NCI-H1092 treated with DMSO at 0.1 percent for 48 hours (cell line): ENCODE measurements at regions not wholly inside any gene's neighbourhood (a gene's known extent, or its start where the extent isn't known, plus 50 kb on each side); places are given as distances from the start of the nearest gene placed in this dataset.
"Not testable (repeated sequence)": the region's sequence is repeated elsewhere in the genome, so short reads cannot be mapped to it uniquely, and the experiment has no call there.

ENCODE experiments used
- DNase-seq: peaks from one replicate; lab custom pipeline; 2025; lab: John Stamatoyannopoulos, UW

- no peak for DNase-seq
Observed at GRCh38 chr22:17318817-17319216, 50.4 kb upstream of the CECR2 start.

- DNase-seq = peak; percentile 42
Observed at GRCh38 chr22:17315310-17315709, 54.0 kb upstream of the CECR2 start.

- peak; percentile 95 for DNase-seq
Observed at GRCh38 chr22:17314487-17314886, 54.8 kb upstream of the CECR2 start.

GRCh38 chr22:17313626-17314025, 55.6 kb upstream of the CECR2 start:
- DNase-seq = no peak

DNA sequence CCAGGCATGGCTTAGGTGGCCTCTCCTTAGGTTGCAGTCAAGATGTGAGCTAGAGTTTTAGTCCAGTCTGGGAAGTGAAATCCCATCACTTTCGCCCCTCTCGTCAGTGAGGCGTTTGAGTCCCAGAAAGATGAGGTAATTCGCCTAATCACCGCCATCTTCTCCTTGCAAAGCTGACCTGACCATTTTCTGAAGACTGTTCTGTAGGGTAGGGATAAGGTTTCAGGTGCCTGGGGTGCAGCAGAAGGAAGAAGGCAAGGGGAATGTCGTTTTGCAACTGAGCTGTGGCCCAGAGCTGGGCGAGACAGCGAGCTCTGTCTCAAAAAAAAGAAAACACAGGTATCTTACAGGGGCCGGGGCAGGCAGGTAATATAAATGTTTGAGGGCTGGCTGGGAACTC, 61.7 kb upstream of the CECR2 start:
- DNase-seq = no peak

DNA sequence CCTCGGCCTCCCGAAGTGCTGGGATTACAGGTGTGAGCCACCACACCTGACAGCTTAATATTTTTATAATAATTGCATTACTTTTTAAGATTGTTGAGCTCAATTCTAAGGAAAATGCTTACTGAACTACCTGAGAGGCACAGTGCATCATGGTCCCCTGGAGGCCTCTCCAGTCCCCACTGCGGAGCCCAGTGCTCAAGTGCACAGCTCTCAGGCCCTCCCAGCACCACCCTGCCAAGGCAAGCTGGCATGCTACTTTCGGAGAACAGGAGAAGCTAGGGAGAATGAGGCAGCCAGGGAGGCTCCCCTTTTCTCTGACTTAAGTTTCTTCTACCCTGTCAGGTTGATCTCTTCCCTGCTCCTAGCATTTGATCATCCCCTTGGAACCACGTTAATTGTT, 64.2 kb upstream of the CECR2 start:
- no peak for DNase-seq

DNA sequence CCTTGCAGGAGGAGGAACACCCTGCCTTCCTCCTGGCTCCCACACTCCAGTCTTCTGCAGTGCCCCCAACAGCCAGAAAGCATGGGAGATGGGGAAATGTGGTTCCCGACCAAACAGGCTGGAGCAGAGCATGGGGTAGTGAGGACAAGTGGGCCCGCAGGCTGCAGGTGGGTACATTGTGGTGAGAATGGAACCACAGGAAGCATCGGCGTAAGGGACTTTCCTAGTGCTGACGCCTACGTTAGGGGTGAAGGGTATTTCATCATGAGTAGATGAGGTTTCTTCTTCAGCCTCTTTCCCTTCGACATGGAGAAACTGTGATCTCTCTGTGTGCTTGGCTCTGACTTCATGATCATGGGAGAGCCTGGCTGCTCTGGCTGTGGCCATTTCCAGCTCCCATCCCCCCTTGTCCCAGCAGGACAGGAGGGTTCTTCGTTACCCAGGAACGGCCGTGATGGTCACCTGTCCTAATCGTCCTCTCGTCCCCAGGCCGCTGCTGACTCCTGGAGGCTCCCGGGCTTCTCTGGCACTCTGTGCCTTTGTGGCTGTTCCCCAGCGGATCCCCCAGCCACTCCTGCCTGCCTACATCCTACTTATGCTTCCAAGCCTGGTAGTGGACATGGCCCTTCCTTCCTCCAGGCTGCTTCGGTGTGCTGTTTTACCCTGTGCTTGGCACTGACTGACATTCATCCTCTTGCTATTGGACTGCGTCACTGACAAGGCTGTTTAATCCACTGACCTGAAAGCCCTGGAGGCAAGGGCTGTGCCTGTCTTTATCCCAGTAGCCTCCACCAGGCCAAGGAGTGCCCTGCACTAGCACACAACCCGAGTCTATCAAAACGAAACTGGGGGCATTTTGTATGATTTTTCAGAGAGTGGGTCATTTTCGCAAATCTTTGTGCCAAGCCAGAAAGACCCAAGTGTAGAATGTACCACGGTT, 65.2 kb upstream of the CECR2 start:
- DNase-seq = no peak

DNA sequence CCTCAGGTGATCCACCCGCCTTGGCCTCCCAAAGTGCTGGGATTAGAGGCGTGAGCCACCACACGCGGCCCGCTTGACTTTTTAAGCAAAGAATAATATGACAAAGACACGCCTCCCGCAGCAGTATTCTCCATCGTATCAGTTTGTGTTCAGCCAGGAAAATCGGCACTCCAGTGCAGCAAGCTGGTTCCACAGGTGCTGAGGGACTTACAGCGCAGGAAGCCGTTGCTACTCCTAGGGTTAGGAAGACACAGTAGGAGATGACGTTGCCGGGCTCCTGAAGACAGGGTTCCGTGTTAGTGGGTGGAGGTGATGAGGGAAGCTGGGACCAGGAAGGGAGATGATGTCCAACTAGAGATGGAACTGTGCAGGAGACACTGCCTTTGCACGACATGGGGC, 65.8 kb upstream of the CECR2 start:
- DNase-seq = no peak

- DNase-seq = no peak
Observed at GRCh38 chr22:17302616-17303015, 66.6 kb upstream of the CECR2 start.

GRCh38 chr22:17300926-17301325, 68.3 kb upstream of the CECR2 start:
- no peak for DNase-seq

DNA sequence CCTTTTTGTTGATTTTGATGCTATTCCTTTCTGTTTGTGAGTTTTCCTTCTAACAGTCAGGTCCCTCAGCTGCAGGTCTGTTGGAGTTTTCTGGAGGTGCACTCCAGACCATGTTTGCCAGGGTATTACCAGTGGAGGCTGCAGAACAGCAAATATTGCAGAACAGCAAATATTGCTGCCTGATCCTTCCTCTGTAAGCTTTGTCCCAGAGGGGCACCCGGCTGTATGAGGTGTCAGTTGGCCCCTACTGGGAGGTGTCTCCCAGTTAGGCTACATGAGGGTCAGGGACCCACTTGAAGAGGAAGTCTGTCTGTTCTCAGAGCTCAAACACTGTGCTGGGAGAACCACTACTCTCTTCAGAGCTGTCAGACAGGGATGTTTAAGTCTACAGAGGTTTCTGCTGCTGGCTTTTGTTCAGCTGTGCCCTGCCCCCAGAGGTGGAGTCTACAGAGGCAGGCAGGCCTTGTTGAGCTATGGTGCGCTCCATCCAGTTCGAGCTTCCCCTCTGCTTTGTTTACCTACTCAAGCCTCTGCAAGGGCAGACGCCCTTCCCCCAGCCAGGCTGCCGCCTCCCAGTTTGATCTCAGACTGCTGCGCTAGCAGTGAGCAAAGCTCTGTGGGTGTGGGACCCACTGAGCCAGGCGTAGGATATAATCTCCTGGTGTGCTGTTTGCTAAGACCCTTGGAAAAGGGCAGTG, 70.3 kb upstream of the CECR2 start:
- not testable (repeated sequence) for DNase-seq

GRCh38 chr22:17285656-17286055, 66.4 kb upstream of the ADA2 start:
- no peak for DNase-seq

GRCh38 chr22:17284888-17285287, 65.7 kb upstream of the ADA2 start:
- DNase-seq = no peak

GRCh38 chr22:17284466-17284865, 65.2 kb upstream of the ADA2 start:
- no peak for DNase-seq

GRCh38 chr22:17283865-17284264, 64.6 kb upstream of the ADA2 start:
- not testable (repeated sequence) for DNase-seq

- DNase-seq = no peak
Observed at GRCh38 chr22:17283423-17283822, 64.2 kb upstream of the ADA2 start.

GRCh38 chr22:17281440-17281841, 62.2 kb upstream of the ADA2 start:
- DNase-seq = no peak

DNA sequence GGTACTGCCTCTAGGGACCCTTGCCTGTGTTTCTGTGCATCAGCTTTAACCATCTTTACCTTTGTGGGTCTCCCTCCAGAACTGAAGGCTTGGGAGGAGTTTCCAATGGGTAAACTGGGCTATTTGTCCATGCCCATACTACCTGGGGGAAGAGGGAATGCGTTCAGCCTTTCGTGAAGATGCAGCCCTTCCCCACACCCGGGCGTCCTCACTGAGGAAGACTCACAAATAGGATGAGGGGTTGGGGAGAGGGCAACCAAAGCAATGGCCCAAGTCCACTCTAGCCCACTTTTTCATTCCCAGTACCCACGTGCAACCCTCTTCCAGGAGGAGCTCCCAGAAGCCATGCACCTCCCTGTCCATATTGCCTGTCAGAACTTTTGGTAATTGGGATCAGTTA, 61.8 kb upstream of the ADA2 start:
- DNase-seq = no peak

- DNase-seq = no peak
Observed at GRCh38 chr22:17272511-17272991, 53.3 kb upstream of the ADA2 start.

- DNase-seq = no peak
Observed at GRCh38 chr22:17271711-17272451, 52.6 kb upstream of the ADA2 start.

- no peak for DNase-seq
Observed at GRCh38 chr22:17269607-17270261, 50.5 kb upstream of the ADA2 start.

GRCh38 chr22:17269224-17269606, 50.0 kb upstream of the ADA2 start:
- DNase-seq = peak; percentile 38
